Esophagus squamous epithelium (tissue), 4 donors: ENCODE measurements at regions not wholly inside any gene's neighbourhood (a gene's known extent, or its start where the extent isn't known, plus 50 kb on each side); places are given as distances from the start of the nearest gene placed in this dataset.

Experiments used
- POLR2A ChIP-seq, 4 donors: fragments of 450-650 bp; IDR thresholded peaks; one replicate each; pipeline ENCODE4 v1.6.1; 2017; ENCODE audit warnings: antibody characterized with exemption in 4 of 4, mild to moderate bottlenecking in 4 of 4, moderate library complexity in 3 of 4
- TF ChIP-seq, protein P1 (sequence below), 6 experiments: fragments of 450-650 bp in 4 of 6; fragments of 200-600 bp in 2 of 6; sonication (generic) in 2 of 6; IDR thresholded peaks; one replicate each; pipeline ENCODE4 v1.5.1; 2016 to 2019; ENCODE audit warnings: antibody characterized with exemption in 6 of 6, mild to moderate bottlenecking in 4 of 6, moderate library complexity in 4 of 6

DNA sequence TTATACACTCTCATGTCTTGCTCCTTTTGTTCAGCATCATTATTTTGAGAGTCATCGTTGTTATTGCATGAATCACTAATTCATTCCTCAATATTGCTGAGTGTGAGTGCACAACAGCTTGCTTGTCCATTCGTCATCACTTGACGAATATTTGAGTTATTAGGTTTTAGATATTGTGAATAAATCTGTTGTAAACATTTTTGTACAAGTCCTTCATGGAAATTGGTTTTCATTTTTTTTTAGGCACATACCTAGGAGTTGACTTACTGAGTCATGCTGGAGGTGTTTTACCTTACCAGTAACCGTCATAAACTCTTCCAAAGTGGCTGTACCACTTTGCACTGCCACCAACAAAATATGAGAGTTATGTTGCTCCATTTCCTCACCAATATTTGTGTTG is 84.2 kb upstream of the NCK2 start:
- TF ChIP-seq, protein P1, sequence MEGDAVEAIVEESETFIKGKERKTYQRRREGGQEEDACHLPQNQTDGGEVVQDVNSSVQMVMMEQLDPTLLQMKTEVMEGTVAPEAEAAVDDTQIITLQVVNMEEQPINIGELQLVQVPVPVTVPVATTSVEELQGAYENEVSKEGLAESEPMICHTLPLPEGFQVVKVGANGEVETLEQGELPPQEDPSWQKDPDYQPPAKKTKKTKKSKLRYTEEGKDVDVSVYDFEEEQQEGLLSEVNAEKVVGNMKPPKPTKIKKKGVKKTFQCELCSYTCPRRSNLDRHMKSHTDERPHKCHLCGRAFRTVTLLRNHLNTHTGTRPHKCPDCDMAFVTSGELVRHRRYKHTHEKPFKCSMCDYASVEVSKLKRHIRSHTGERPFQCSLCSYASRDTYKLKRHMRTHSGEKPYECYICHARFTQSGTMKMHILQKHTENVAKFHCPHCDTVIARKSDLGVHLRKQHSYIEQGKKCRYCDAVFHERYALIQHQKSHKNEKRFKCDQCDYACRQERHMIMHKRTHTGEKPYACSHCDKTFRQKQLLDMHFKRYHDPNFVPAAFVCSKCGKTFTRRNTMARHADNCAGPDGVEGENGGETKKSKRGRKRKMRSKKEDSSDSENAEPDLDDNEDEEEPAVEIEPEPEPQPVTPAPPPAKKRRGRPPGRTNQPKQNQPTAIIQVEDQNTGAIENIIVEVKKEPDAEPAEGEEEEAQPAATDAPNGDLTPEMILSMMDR (IDR thresholded peaks at IDR 0.05): no peak
- TF ChIP-seq POLR2A (IDR thresholded peaks at IDR 0.05): no peak
